Effector memory CD4-positive, alpha-beta T cell (primary cell): ENCODE measurements at regions not wholly inside any gene's neighbourhood (a gene's known extent, or its start where the extent isn't known, plus 50 kb on each side); places are given as distances from the start of the nearest gene placed in this dataset.

Source experiments
- DNase-seq, 3 donors: peaks; one replicate each; pipeline ENCODE4 v3.0.0-alpha.2; 2020
- H3K27ac ChIP-seq: 2 replicates; pipeline ENCODE4 v1.7.0; 2013; ENCODE audit warnings: mild to moderate bottlenecking, low read length, moderate library complexity; ENCODE audit not compliant: insufficient read depth, poor library complexity, severe bottlenecking
- H3K27me3 ChIP-seq: replicated peaks from 2 replicates; pipeline ENCODE4 v1.7.0; 2013; ENCODE audit warnings: mild to moderate bottlenecking, low read length; ENCODE audit not compliant: insufficient read depth, control insufficient read depth, poor library complexity, severe bottlenecking
- H3K36me3 ChIP-seq: 2 replicates; pipeline ENCODE4 v1.7.0; 2013; ENCODE audit warnings: mild to moderate bottlenecking, low read length, moderate library complexity; ENCODE audit not compliant: control insufficient read depth, insufficient read depth
- H3K4me1 ChIP-seq: 2 replicates; pipeline ENCODE4 v1.7.0; 2013; ENCODE audit warnings: low read length, mild to moderate bottlenecking; ENCODE audit not compliant: control insufficient read depth, insufficient read depth, poor library complexity, severe bottlenecking
- H3K4me3 ChIP-seq: 2 replicates; pipeline ENCODE4 v1.7.0; 2013; ENCODE audit warnings: low read length, low read depth, mild to moderate bottlenecking; ENCODE audit not compliant: insufficient read depth, poor library complexity, severe bottlenecking
- H3K9me3 ChIP-seq: 2 replicates; pipeline ENCODE4 v1.7.0; 2013; ENCODE audit warnings: mild to moderate bottlenecking, low read length, moderate library complexity; ENCODE audit not compliant: control insufficient read depth

DNA sequence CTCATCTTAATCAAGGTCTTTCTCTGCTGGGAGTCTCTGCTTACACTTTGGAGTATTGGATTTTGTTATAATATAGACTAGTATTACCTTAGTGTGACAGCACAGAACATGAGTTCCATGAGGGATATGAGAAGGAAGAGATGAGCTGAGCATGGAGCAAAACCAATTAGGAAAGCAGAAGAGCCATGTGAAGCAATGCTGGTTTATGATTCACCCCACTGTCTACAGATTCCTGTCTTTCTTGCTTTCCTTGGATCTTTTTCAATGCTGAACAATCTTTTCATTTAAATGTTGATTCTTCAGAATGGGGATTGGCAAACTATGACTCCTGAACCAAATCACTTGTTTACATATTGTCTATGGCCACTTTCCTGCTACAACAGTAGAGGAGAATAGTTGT is 70.4 kb upstream of the KITLG start:
- Histone ChIP-seq H3K36me3 (no peaks in the 10 kb centered on the region), H3K9me3 (no peaks in the 10 kb centered on the region), H3K27ac (no peak overlapping the region), H3K4me3 (no peak overlapping the region), H3K27me3 (no peaks in the 10 kb centered on the region), H3K4me1 (no peaks in the 10 kb centered on the region)
- no peak for DNase-seq

- Histone ChIP-seq H3K4me1 (no peaks in the 10 kb centered on the region), H3K27me3 (no peaks in the 10 kb centered on the region), H3K9me3 (no peaks in the 10 kb centered on the region), H3K27ac (no peak overlapping the region), H3K4me3 (no peak overlapping the region), H3K36me3 (no peaks in the 10 kb centered on the region)
- DNase-seq = no peak
Measured at GRCh38 chr12:88648625-88649024, 68.4 kb upstream of the KITLG start.

DNA sequence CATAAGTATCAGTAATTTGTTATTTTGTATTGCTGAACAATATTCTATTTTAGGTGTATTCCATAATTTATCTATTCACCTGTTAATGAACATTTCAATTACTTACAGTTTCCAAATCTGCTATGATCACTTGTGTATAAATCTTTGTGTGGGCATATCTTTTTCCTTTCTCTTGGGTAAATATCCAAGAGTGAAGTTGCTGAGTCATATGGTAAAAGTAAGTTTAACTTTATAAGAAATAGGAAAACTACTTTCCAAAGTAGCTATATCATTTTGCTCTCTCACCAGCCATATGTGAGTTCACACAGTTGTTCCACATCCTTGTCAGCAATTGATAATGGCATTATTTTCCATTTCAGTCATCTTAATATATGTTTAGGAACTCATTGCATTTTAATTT is 66.6 kb upstream of the KITLG start:
- no peaks in the 10 kb centered on the region for H3K27me3 ChIP-seq
- H3K4me3 ChIP-seq = no peak overlapping the region
- no peaks in the 10 kb centered on the region for H3K4me1 ChIP-seq
- H3K27ac ChIP-seq = no peak overlapping the region
- H3K36me3 ChIP-seq = no peaks in the 10 kb centered on the region
- DNase-seq = no peak
- H3K9me3 ChIP-seq = no peaks in the 10 kb centered on the region

- no peak for DNase-seq
- H3K4me1 ChIP-seq = no peaks in the 10 kb centered on the region
- H3K4me3 ChIP-seq = no peak overlapping the region
- no peaks in the 10 kb centered on the region for H3K27me3 ChIP-seq
- H3K36me3 ChIP-seq = no peaks in the 10 kb centered on the region
- H3K27ac ChIP-seq = no peak overlapping the region
- H3K9me3 ChIP-seq = no peaks in the 10 kb centered on the region
Measured at GRCh38 chr12:88645816-88646215, 65.5 kb upstream of the KITLG start.

- Histone ChIP-seq H3K4me1 (no peaks in the 10 kb centered on the region), H3K27ac (no peak overlapping the region), H3K9me3 (no peaks in the 10 kb centered on the region), H3K4me3 (no peak overlapping the region), H3K36me3 (no peaks in the 10 kb centered on the region), H3K27me3 (no peaks in the 10 kb centered on the region)
- DNase-seq = no peak
Measured at GRCh38 chr12:88644946-88645702, 64.9 kb upstream of the KITLG start.

- Histone ChIP-seq H3K4me1 (no peaks in the 10 kb centered on the region), H3K9me3 (no peaks in the 10 kb centered on the region), H3K27me3 (no peaks in the 10 kb centered on the region), H3K36me3 (no peaks in the 10 kb centered on the region), H3K4me3 (no peak overlapping the region), H3K27ac (no peak overlapping the region)
- no peak for DNase-seq
Measured at GRCh38 chr12:88643685-88644084, 63.4 kb upstream of the KITLG start.

- H3K4me3 ChIP-seq = no peak overlapping the region
- no peak for DNase-seq
- H3K9me3 ChIP-seq = no peaks in the 10 kb centered on the region
- no peaks in the 10 kb centered on the region for H3K36me3 ChIP-seq
- no peaks in the 10 kb centered on the region for H3K27me3 ChIP-seq
- no peaks in the 10 kb centered on the region for H3K4me1 ChIP-seq
- H3K27ac ChIP-seq = no peak overlapping the region
Measured at GRCh38 chr12:88642675-88643431, 62.6 kb upstream of the KITLG start.

DNA sequence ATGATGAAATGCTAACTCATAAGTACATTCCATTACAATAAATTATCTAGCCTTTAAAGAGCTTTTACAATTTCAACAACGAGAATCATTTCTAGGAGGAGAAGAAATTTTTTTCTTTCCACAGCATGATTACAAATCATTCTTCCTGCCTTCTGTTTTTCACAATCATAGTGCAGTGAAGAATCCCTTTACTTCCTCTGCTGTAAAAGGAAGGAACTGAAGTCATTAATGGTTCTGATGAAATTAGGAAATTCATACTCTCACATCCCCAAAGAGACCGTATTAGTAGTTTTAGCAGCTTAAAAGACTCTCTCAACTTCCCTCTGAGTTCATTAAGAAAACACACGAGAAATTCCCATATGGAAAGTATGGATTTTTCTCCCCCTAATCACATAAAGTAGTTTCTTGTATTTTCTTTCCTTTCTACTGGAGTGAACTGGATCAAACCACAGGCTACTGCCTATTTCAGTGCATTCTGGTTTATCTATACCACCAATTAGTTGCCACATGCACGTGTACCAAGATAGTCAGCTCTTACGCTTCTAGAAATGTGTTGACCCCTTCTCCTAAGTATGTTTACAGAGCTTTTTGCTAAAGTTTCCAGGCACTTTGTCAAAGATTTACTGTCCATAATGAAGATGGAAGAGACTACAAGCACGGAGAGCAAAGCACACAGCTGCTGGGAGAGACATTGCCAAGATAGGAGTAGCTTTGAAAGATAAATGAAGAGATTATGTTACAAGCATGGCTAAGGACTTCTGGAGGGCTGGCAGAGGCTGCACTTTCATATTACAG is 58.9 kb upstream of the KITLG start:
- no peaks in the 10 kb centered on the region for H3K9me3 ChIP-seq
- no peak overlapping the region for H3K27ac ChIP-seq
- no peaks in the 10 kb centered on the region for H3K36me3 ChIP-seq
- H3K4me3 ChIP-seq = no peak overlapping the region
- DNase-seq = no peak
- H3K4me1 ChIP-seq = no peaks in the 10 kb centered on the region
- no peaks in the 10 kb centered on the region for H3K27me3 ChIP-seq

DNA sequence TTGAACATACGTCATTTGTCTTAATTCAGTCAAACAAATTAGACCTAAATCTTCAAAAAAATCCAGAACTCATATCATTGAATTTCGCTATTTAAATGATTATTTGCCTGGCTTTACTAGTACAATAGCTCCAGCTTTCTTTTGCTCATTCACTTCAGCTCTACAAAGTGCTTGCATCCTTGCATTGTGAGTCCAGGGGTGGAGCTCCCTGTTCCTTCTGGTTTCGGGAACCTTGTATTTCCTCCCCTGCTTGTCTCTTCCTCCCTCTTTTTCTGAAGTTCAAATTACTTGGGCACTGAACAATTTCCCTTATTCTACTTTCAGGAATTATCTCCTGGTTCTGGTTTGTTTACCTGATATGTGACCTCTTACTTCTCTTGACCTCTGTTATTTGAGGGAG is 58.1 kb upstream of the KITLG start:
- no peak overlapping the region for H3K4me3 ChIP-seq

DNA sequence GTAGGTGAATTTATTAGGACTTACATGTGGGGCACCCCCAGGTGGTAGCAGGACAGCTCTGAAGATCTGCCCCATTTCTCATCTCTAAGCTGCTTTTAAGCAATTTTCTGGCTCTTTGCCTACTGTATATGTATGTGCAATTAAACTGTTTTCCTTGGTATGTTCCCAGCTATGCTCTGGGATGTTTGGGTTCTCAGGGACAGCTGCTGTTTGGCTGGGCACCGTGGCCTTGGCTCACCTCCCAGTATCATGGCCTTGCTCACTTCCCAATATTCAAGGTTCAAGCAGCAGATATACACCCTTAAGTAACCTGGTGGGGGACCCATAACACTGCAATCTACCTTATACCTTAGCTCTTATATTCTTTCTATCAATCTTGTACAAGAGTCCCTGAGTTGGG is 53.7 kb upstream of the KITLG start:
- Histone ChIP-seq H3K4me1 (no peaks in the 10 kb centered on the region), H3K27ac (no peak overlapping the region), H3K27me3 (no peaks in the 10 kb centered on the region), H3K36me3 (no peaks in the 10 kb centered on the region), H3K4me3 (no peak overlapping the region), H3K9me3 (no peaks in the 10 kb centered on the region)
- no peak for DNase-seq

More for the DNA sequence above, 58.1 kb upstream of the KITLG start:
- Histone ChIP-seq H3K4me1 (no peaks in the 10 kb centered on the region), H3K36me3 (no peaks in the 10 kb centered on the region), H3K27me3 (no peaks in the 10 kb centered on the region), H3K27ac (no peak overlapping the region), H3K9me3 (no peaks in the 10 kb centered on the region)
- DNase-seq = no peak
